ENCODE measurements at regions not wholly inside any gene's neighbourhood (a gene's known extent, or its start where the extent isn't known, plus 50 kb on each side); places are given as distances from the start of the nearest gene placed in this dataset.

DNA sequence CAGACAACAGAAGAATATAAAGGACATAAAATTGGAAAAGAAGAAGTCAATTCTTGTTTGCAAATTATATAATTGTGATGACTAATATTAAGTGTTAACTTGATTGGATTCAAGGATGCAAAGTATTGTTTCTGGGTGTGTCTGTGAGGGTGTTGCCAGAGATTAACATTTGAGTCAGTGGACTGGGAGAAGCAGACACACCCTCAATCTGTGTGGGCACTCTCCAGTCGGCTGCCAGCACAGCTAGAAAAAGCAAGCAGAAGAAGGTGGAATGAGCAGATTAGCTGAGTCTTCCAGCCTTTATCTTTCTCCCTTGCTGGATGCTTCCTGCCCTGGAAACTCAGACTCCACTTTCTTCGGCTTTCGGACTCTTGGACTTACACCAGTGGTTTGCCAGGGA lies 51.7 kb downstream of the UBE2NL start:
- ChIA-PET SMC1A (ENCODE audit: uncharacterized antibody, unreplicated experiment) (no interaction called here), RAD21 (ENCODE audit: unreplicated experiment) (no interaction called here), CTCF (no interaction called here), POLR2A (no interaction called here)
- H3K4me1 ChIP-seq (ENCODE audit: control insufficient read depth, insufficient read depth, low read length): no peaks in the 10 kb centered on the region
- BruUV-seq (replicated peaks): no TSS peak
- H3K27me3 ChIP-seq (replicated peaks in 1 of 2; ENCODE audit: control insufficient read depth in 2 of 2, insufficient read depth in 2 of 2, low read length in 1 of 2): no peaks in the 10 kb centered on the region
- H3K9ac ChIP-seq (ENCODE audit: control insufficient read depth, insufficient read depth, low read length): no peak overlapping the region
- no peak overlapping the region for H2AFZ ChIP-seq (ENCODE audit: control insufficient read depth, low read depth, low read length)
- H3K27ac ChIP-seq (ENCODE audit: control insufficient read depth, insufficient read depth): no peak overlapping the region
- TF ChIP-seq, protein P1, sequence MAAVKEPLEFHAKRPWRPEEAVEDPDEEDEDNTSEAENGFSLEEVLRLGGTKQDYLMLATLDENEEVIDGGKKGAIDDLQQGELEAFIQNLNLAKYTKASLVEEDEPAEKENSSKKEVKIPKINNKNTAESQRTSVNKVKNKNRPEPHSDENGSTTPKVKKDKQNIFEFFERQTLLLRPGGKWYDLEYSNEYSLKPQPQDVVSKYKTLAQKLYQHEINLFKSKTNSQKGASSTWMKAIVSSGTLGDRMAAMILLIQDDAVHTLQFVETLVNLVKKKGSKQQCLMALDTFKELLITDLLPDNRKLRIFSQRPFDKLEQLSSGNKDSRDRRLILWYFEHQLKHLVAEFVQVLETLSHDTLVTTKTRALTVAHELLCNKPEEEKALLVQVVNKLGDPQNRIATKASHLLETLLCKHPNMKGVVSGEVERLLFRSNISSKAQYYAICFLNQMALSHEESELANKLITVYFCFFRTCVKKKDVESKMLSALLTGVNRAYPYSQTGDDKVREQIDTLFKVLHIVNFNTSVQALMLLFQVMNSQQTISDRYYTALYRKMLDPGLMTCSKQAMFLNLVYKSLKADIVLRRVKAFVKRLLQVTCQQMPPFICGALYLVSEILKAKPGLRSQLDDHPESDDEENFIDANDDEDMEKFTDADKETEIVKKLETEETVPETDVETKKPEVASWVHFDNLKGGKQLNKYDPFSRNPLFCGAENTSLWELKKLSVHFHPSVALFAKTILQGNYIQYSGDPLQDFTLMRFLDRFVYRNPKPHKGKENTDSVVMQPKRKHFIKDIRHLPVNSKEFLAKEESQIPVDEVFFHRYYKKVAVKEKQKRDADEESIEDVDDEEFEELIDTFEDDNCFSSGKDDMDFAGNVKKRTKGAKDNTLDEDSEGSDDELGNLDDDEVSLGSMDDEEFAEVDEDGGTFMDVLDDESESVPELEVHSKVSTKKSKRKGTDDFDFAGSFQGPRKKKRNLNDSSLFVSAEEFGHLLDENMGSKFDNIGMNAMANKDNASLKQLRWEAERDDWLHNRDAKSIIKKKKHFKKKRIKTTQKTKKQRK (IDR thresholded peaks at IDR 0.05; ENCODE audit: low read depth, low read length): no peak
- TF ChIP-seq SPI1 (IDR thresholded peaks at IDR 0.05; ENCODE audit: borderline replicate concordance, insufficient read depth, low read depth, low read length) (no peak), NRF1 (conservative IDR thresholded peaks at IDR 0.05; ENCODE audit: low read depth, low read length) (no peak), GABPA (IDR thresholded peaks at IDR 0.05; ENCODE audit: low read depth) (no peak)
- FAIRE-seq (no peak), DNase-seq (ENCODE audit: low read depth, low spot score) (no peak), ATAC-seq (no peak)
- H3K4me2 ChIP-seq (ENCODE audit: control insufficient read depth, insufficient read depth): no peak overlapping the region
- WGBS (ENCODE audit: insufficient coverage, insufficient replicate concordance, low lambda C conversion rate, missing lambda C conversion rate): 10% methylated on average over 3 of the region's 3 CpGs
- no peaks in the 10 kb centered on the region for H4K20me1 ChIP-seq (ENCODE audit: control insufficient read depth, insufficient read depth)
- intact Hi-C loops (cut with micrococcal nuclease; ENCODE audit: unreplicated experiment): no loop called here
- H3K4me3 ChIP-seq: no peak overlapping the region
- no peaks in the 10 kb centered on the region for H3K36me3 ChIP-seq (ENCODE audit: control insufficient read depth in 2 of 2, insufficient read depth in 2 of 2, low read length in 1 of 2)
- no peaks in the 10 kb centered on the region for H3K79me2 ChIP-seq (ENCODE audit: control insufficient read depth, insufficient read depth, low read length)
- no peaks in the 10 kb centered on the region for H3K9me3 ChIP-seq (replicated peaks; ENCODE audit: control insufficient read depth, insufficient read depth, low read length)
- in situ Hi-C loops (cut with MboI): no loop called here

DNA sequence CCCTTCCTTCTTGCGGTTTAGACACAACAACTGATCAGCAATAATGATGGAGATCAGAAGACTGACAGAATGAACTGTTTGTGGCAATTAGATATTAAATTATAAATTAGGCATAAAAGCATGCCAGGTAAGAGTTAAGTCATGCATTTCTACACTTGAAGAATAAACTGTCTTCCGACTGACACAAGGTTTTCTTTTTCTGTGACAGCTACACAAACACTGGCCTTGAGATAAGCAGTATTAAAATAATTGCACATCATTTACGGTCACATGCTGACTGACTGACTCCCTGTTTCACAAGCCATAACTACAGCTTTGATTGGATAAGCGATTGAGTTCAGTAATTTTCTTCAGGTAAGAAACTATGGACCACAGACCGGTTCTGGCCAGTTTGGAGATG lies 56.2 kb downstream of the UBE2NL start:
- FAIRE-seq: no peak
- in situ Hi-C loops (cut with MboI): no loop called here
- POLR2A ChIA-PET: no interaction called here
- no peak for TF ChIP-seq SREBF1 (IDR thresholded peaks at IDR 0.05; ENCODE audit: low read length)
- TF ChIP-seq JUNB (IDR thresholded peaks at IDR 0.05): no peak
- no peak for TF ChIP-seq SREBF2 (IDR thresholded peaks at IDR 0.05; ENCODE audit: low read length)
- no peak for TF ChIP-seq STAT1 (conservative IDR thresholded peaks at IDR 0.05)
- TF ChIP-seq, protein P2, sequence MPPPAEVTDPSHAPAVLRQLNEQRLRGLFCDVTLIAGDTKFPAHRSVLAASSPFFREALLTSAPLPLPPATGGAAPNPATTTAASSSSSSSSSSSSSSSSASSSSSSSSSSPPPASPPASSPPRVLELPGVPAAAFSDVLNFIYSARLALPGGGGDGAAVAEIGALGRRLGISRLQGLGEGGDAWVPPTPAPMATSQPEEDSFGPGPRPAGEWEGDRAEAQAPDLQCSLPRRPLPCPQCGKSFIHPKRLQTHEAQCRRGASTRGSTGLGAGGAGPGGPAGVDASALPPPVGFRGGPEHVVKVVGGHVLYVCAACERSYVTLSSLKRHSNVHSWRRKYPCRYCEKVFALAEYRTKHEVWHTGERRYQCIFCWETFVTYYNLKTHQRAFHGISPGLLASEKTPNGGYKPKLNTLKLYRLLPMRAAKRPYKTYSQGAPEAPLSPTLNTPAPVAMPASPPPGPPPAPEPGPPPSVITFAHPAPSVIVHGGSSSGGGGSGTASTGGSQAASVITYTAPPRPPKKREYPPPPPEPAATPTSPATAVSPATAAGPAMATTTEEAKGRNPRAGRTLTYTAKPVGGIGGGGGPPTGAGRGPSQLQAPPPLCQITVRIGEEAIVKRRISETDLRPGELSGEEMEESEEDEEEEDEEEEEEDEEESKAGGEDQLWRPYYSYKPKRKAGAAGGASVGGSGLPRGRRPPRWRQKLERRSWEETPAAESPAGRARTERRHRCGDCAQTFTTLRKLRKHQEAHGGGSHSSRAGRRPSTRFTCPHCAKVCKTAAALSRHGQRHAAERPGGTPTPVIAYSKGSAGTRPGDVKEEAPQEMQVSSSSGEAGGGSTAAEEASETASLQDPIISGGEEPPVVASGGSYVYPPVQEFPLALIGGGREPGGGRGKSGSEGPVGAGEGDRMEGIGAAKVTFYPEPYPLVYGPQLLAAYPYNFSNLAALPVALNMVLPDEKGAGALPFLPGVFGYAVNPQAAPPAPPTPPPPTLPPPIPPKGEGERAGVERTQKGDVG (CRISPR knock-in tag; IDR thresholded peaks at IDR 0.05): no peak
- no peak for TF ChIP-seq BMI1 (IDR thresholded peaks at IDR 0.05; ENCODE audit: borderline replicate concordance)
- TF ChIP-seq NFXL1 (IDR thresholded peaks at IDR 0.05; ENCODE audit: borderline replicate concordance): no peak
- TF ChIP-seq MTA2 (IDR thresholded peaks at IDR 0.05; ENCODE audit: low read depth): no peak
- no peak for TF ChIP-seq HDGF (IDR thresholded peaks at IDR 0.05)
- TF ChIP-seq CHD2 (IDR thresholded peaks at IDR 0.05; ENCODE audit: borderline replicate concordance, low read depth, low read length): no peak
- no peak for TF ChIP-seq FOXM1 (IDR thresholded peaks at IDR 0.05; ENCODE audit: low read depth, low read length)

More for the DNA sequence above, 56.2 kb downstream of the UBE2NL start:
- H3K27me3 ChIP-seq (replicated peaks in 1 of 2; ENCODE audit: control insufficient read depth in 2 of 2, insufficient read depth in 2 of 2, low read length in 1 of 2): no peaks in the 10 kb centered on the region
- ATAC-seq (no peak), DNase-seq (ENCODE audit: low read depth, low spot score) (no peak)
- BruUV-seq (replicated peaks): no TSS peak
- H3K4me2 ChIP-seq (ENCODE audit: control insufficient read depth, insufficient read depth): no peak overlapping the region
- no peaks in the 10 kb centered on the region for H3K36me3 ChIP-seq (ENCODE audit: control insufficient read depth in 2 of 2, insufficient read depth in 2 of 2, low read length in 1 of 2)
- WGBS (ENCODE audit: insufficient coverage, insufficient replicate concordance, low lambda C conversion rate, missing lambda C conversion rate): 35% methylated on average over 5 of the region's 5 CpGs
- no peak overlapping the region for H3K4me3 ChIP-seq
- SMC1A ChIA-PET (ENCODE audit: uncharacterized antibody, unreplicated experiment): no interaction called here
- H3K79me2 ChIP-seq (ENCODE audit: control insufficient read depth, insufficient read depth, low read length): no peaks in the 10 kb centered on the region
- H3K9me3 ChIP-seq (replicated peaks; ENCODE audit: control insufficient read depth, insufficient read depth, low read length): no peaks in the 10 kb centered on the region
- no peaks in the 10 kb centered on the region for H3K4me1 ChIP-seq (ENCODE audit: control insufficient read depth, insufficient read depth, low read length)
- RAD21 ChIA-PET (ENCODE audit: unreplicated experiment): no interaction called here
- H4K20me1 ChIP-seq (ENCODE audit: control insufficient read depth, insufficient read depth): no peaks in the 10 kb centered on the region
- no peak overlapping the region for H3K9ac ChIP-seq (ENCODE audit: control insufficient read depth, insufficient read depth, low read length)
- intact Hi-C loops (cut with micrococcal nuclease; ENCODE audit: unreplicated experiment): no loop called here
- no peak overlapping the region for H3K27ac ChIP-seq (ENCODE audit: control insufficient read depth, insufficient read depth)
- no peak overlapping the region for H2AFZ ChIP-seq (ENCODE audit: control insufficient read depth, low read depth, low read length)
- CTCF ChIA-PET: no interaction called here
